Neural cell (in vitro differentiated cells): ENCODE measurements at regions not wholly inside any gene's neighbourhood (a gene's known extent, or its start where the extent isn't known, plus 50 kb on each side); places are given as distances from the start of the nearest gene placed in this dataset.

Experiments used
- H2AFZ ChIP-seq: fragments of 200-600, 300-800 bp; sonication (generic), shearing (Covaris generic); 2 replicates; pipeline ENCODE4 v1.6.0; 2014; ENCODE audit warnings: low read depth, mild to moderate bottlenecking, antibody characterized with exemption, low read length, moderate library complexity
- H3F3A ChIP-seq: fragments of 200-600 bp; shearing (Covaris generic); 2 replicates; pipeline ENCODE4 v1.6.1; 2016; ENCODE audit warnings: mild to moderate bottlenecking, moderate library complexity, mixed read lengths, antibody characterized with exemption, low read length; ENCODE audit not compliant: insufficient read depth, poor library complexity, severe bottlenecking
- H3K27ac ChIP-seq: fragments of 200-600, 300-800 bp; sonication (generic), shearing (Covaris generic); 2 replicates; pipeline ENCODE4 v1.5.1; 2014; ENCODE audit warnings: mild to moderate bottlenecking, low read length, moderate library complexity
- H3K27me3 ChIP-seq: fragments of 300-800, 200-600 bp; sonication (generic), shearing (Covaris generic); 2 replicates; pipeline ENCODE4 v1.6.0; 2014; ENCODE audit warnings: mild to moderate bottlenecking, low read depth, low read length, moderate library complexity; ENCODE audit not compliant: insufficient read depth
- H3K36me3 ChIP-seq: fragments of 300-800, 200-600 bp; sonication (generic), shearing (Covaris generic); 2 replicates; pipeline ENCODE4 v1.5.1; 2014; ENCODE audit warnings: mild to moderate bottlenecking, antibody characterized with exemption, low read length, moderate library complexity; ENCODE audit not compliant: insufficient read depth
- H3K4me2 ChIP-seq: fragments of 300-800, 200-600 bp; sonication (generic), shearing (Covaris generic); 2 replicates; pipeline ENCODE4 v1.6.0; 2014; ENCODE audit warnings: mild to moderate bottlenecking, low read length
- H3K4me3 ChIP-seq: fragments of 300-800, 200-600 bp; sonication (generic), shearing (Covaris generic); 2 replicates; pipeline ENCODE4 v1.5.1; 2014; ENCODE audit warnings: mild to moderate bottlenecking, low read length, moderate library complexity
- H3K79me2 ChIP-seq: fragments of 200-600 bp; shearing (Covaris generic); replicated peaks from 2 replicates; pipeline ENCODE4 v1.6.0; 2014; ENCODE audit warnings: mild to moderate bottlenecking, low read length, moderate library complexity; ENCODE audit not compliant: insufficient read depth
- H3K9ac ChIP-seq: fragments of 300-800, 200-600 bp; sonication (generic), shearing (Covaris generic); 2 replicates; pipeline ENCODE4 v1.6.1; 2016; ENCODE audit warnings: mild to moderate bottlenecking, low read length, mixed read lengths
- H3K9me2 ChIP-seq: fragments of 200-600 bp; shearing (Covaris generic); 2 replicates; pipeline ENCODE4 v1.6.1; 2016; ENCODE audit warnings: mild to moderate bottlenecking, low read length, mixed read lengths; ENCODE audit not compliant: insufficient read depth
- H3K9me3 ChIP-seq: fragments of 200-600, 300-800 bp; sonication (generic), shearing (Covaris generic); 2 replicates; pipeline ENCODE4 v1.6.1; 2016; ENCODE audit warnings: mild to moderate bottlenecking, mixed run types, low read length, moderate library complexity, mixed read lengths
- H4K20me1 ChIP-seq: fragments of 200-600 bp; shearing (Covaris generic); 2 replicates; pipeline ENCODE4 v1.6.1; 2016; ENCODE audit warnings: mild to moderate bottlenecking, mixed run types; ENCODE audit not compliant: insufficient read depth
- EZH2 ChIP-seq: fragments of 200-600, 300-800 bp; shearing (Covaris generic), sonication (generic); IDR thresholded peaks from 2 replicates; pipeline ENCODE4 v1.6.1; 2014; ENCODE audit warnings: antibody characterized with exemption, low read length, borderline replicate concordance, mild to moderate bottlenecking; ENCODE audit not compliant: insufficient read depth, poor library complexity, severe bottlenecking
- MXI1 ChIP-seq: fragments of 450-650 bp; conservative IDR thresholded peaks from 2 replicates; pipeline ENCODE4 v1.6.1; 2014; ENCODE audit warnings: antibody characterized with exemption, mild to moderate bottlenecking; ENCODE audit not compliant: poor library complexity, severe bottlenecking
- POLR2AphosphoS5 ChIP-seq: IDR thresholded peaks from 2 replicates; pipeline ENCODE4 v1.6.1; 2012
- RAD21 ChIP-seq: fragments of 450-650 bp; conservative IDR thresholded peaks from 2 replicates; pipeline ENCODE4 v1.6.1; 2014; ENCODE audit warnings: antibody characterized with exemption, mild to moderate bottlenecking, moderate library complexity
- SMC3 ChIP-seq: fragments of 450-650 bp; conservative IDR thresholded peaks from 2 replicates; pipeline ENCODE4 v1.6.1; 2014; ENCODE audit warnings: antibody characterized with exemption, mild to moderate bottlenecking, moderate library complexity; ENCODE audit not compliant: poor library complexity
- TAF1 ChIP-seq: IDR thresholded peaks from 2 replicates; pipeline ENCODE4 v1.6.1; 2012; ENCODE audit warnings: low read depth
- TF ChIP-seq, protein P1 (sequence below): fragments of 450-650 bp; IDR thresholded peaks from 2 replicates; pipeline ENCODE4 v1.5.1; 2014; ENCODE audit warnings: antibody characterized with exemption, mild to moderate bottlenecking, moderate library complexity; ENCODE audit not compliant: poor library complexity, severe bottlenecking
- TF ChIP-seq, protein P2 (sequence below): IDR thresholded peaks from 2 replicates; pipeline ENCODE4 v1.6.1; 2012; ENCODE audit warnings: borderline replicate concordance

DNA sequence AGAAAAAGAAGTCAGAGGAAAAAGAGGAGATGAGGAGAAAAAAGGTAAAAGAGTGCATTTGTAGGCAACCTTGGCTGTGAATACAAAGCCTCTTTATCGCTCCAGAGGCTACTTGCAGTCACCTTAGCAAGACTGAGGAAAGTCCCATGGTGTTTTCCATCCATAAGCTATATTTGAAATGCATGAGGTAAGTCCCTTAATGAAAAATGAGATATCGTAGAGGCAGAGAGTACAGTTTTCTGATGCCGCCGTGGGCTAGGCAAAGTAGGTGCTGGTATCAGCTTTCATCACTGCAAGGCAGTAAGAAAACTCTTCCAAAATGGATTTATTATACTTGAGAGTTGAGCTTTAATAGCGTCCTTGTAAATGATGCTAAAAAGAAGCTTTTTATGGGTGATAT, 186.8 kb downstream of the ASCL1 start:
- Histone ChIP-seq H3K79me2 (no peaks in the 10 kb centered on the region), H3K27me3 (no peaks in the 10 kb centered on the region), H3K36me3 (no peaks in the 10 kb centered on the region), H3K9me2 (no peaks in the 10 kb centered on the region), H4K20me1 (no peaks in the 10 kb centered on the region), H3F3A (no peaks in the 10 kb centered on the region), H3K4me2 (no peak overlapping the region), H3K4me3 (no peak overlapping the region), H3K27ac (no peak overlapping the region), H3K9me3 (no peaks in the 10 kb centered on the region), H3K9ac (no peak overlapping the region), H2AFZ (no peak overlapping the region)
- TF ChIP-seq POLR2AphosphoS5 (no peak), EZH2 (no peak)

DNA sequence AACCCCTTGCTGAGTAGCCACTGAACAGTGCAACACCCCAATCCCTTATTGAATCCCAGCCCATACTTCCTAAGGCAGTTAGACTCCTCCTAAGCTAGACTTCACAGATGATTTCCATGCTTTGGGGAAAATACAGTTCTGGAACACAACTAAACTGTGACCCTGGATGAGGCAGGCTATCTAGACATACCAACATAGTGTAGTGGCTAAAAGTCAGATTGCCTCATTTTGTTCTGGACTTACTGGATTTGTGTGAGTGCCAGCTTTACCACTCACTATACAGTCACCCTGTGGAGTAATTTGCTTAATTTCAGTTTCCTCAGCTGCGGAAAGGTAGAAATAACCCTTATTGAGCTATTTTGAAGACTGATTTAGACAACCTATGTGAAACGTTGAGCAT, 203.1 kb downstream of the ASCL1 start:
- Histone ChIP-seq H3F3A (no peaks in the 10 kb centered on the region), H3K36me3 (no peaks in the 10 kb centered on the region), H3K9me2 (no peaks in the 10 kb centered on the region), H3K27ac (no peak overlapping the region), H3K9me3 (no peaks in the 10 kb centered on the region), H3K4me3 (no peak overlapping the region), H3K9ac (no peak overlapping the region), H3K27me3 (no peaks in the 10 kb centered on the region), H3K4me2 (no peak overlapping the region), H2AFZ (no peak overlapping the region), H4K20me1 (no peaks in the 10 kb centered on the region), H3K79me2 (no peaks in the 10 kb centered on the region)
- no peak for TF ChIP-seq SMC3

DNA sequence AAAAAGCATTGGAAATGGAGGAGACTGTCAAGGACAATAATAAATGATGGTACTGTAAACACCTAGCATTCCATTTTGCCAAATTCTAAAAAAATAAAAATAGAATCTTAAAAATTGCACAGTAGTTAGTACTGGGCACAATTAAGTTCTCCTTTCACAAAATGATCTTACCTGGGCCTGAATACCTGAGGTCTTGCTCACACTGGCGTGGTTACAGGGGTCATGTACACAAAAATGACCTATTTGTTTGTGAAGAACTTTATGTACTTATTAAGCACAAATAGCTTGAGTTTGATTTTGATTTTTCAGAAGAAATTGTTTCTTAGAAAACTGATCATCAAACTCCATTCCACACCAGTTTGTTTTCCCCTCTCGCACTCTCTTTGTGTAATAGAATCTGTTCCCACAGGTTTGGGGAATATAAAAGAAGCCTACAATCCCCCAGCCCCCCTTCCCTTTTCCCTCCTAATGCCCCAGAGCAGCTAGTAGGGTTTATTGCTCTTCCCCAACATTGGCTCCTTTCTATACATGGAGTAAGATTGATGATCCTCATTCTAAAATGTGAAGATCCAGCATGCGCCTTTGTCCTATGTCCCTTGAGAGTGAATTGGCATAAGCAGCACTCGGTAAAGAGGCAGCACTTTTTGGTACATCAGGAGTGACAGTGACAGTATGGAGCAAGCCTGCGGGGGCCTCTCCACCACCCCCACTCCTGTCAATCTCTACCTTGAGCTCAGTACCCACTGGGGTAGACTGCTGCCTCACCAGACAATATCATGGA, 204.3 kb downstream of the ASCL1 start:
- H3K9me2 ChIP-seq = no peaks in the 10 kb centered on the region
- H3K79me2 ChIP-seq = no peaks in the 10 kb centered on the region
- H3K36me3 ChIP-seq = no peaks in the 10 kb centered on the region
- no peak overlapping the region for H2AFZ ChIP-seq
- H4K20me1 ChIP-seq = no peaks in the 10 kb centered on the region
- no peak overlapping the region for H3K4me3 ChIP-seq
- no peak overlapping the region for H3K9ac ChIP-seq
- H3K27me3 ChIP-seq = no peaks in the 10 kb centered on the region
- no peaks in the 10 kb centered on the region for H3F3A ChIP-seq
- H3K27ac ChIP-seq = no peak overlapping the region
- no peak overlapping the region for H3K4me2 ChIP-seq
- H3K9me3 ChIP-seq = no peaks in the 10 kb centered on the region
- TF ChIP-seq SMC3 (no peak), TAF1 (no peak), RAD21 (no peak), MXI1 (no peak)
- TF ChIP-seq, protein P1, sequence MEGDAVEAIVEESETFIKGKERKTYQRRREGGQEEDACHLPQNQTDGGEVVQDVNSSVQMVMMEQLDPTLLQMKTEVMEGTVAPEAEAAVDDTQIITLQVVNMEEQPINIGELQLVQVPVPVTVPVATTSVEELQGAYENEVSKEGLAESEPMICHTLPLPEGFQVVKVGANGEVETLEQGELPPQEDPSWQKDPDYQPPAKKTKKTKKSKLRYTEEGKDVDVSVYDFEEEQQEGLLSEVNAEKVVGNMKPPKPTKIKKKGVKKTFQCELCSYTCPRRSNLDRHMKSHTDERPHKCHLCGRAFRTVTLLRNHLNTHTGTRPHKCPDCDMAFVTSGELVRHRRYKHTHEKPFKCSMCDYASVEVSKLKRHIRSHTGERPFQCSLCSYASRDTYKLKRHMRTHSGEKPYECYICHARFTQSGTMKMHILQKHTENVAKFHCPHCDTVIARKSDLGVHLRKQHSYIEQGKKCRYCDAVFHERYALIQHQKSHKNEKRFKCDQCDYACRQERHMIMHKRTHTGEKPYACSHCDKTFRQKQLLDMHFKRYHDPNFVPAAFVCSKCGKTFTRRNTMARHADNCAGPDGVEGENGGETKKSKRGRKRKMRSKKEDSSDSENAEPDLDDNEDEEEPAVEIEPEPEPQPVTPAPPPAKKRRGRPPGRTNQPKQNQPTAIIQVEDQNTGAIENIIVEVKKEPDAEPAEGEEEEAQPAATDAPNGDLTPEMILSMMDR = no peak
- TF ChIP-seq, protein P2, sequence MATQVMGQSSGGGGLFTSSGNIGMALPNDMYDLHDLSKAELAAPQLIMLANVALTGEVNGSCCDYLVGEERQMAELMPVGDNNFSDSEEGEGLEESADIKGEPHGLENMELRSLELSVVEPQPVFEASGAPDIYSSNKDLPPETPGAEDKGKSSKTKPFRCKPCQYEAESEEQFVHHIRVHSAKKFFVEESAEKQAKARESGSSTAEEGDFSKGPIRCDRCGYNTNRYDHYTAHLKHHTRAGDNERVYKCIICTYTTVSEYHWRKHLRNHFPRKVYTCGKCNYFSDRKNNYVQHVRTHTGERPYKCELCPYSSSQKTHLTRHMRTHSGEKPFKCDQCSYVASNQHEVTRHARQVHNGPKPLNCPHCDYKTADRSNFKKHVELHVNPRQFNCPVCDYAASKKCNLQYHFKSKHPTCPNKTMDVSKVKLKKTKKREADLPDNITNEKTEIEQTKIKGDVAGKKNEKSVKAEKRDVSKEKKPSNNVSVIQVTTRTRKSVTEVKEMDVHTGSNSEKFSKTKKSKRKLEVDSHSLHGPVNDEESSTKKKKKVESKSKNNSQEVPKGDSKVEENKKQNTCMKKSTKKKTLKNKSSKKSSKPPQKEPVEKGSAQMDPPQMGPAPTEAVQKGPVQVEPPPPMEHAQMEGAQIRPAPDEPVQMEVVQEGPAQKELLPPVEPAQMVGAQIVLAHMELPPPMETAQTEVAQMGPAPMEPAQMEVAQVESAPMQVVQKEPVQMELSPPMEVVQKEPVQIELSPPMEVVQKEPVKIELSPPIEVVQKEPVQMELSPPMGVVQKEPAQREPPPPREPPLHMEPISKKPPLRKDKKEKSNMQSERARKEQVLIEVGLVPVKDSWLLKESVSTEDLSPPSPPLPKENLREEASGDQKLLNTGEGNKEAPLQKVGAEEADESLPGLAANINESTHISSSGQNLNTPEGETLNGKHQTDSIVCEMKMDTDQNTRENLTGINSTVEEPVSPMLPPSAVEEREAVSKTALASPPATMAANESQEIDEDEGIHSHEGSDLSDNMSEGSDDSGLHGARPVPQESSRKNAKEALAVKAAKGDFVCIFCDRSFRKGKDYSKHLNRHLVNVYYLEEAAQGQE = no peak
